B cell (primary cell): ENCODE measurements at regions not wholly inside any gene's neighbourhood (a gene's known extent, or its start where the extent isn't known, plus 50 kb on each side); places are given as distances from the start of the nearest gene placed in this dataset.

Experiments used
- CTCF ChIP-seq: fragments of 200-600 bp; IDR thresholded peaks from one replicate; pipeline ENCODE4 v1.8.0; 2022; ENCODE audit warnings: antibody characterized with exemption, mild to moderate bottlenecking
- EZH2 ChIP-seq: IDR thresholded peaks from 2 replicates; pipeline ENCODE4 v1.6.1; 2012; ENCODE audit warnings: borderline replicate concordance, low read depth, mild to moderate bottlenecking, moderate library complexity, low read length; ENCODE audit not compliant: insufficient read depth, poor library complexity, severe bottlenecking

- TF ChIP-seq CTCF (no peak), EZH2 (no peak)
Observed at GRCh38 chr14:61632401-61632800, 62.9 kb upstream of the HIF1A start.
